AG04449 (cell line): ENCODE measurements at regions not wholly inside any gene's neighbourhood (a gene's known extent, or its start where the extent isn't known, plus 50 kb on each side); places are given as distances from the start of the nearest gene placed in this dataset.

Experiments
- CTCF ChIA-PET: fragments of 350-600 bp; formaldehyde crosslinking; extraction: SDS; loops from one replicate; lab custom pipeline; 2021; ENCODE audit warnings: antibody characterized with exemption; lab: Yijun Ruan, JAX
- POLR2A ChIA-PET: fragments of 400-600, 350-600 bp; formaldehyde crosslinking; extraction: SDS; loops from one replicate; lab custom pipeline; 2020; ENCODE audit warnings: antibody characterized with exemption, inconsistent platforms; lab: Yijun Ruan, JAX
- DNase-seq: peaks from one replicate; pipeline ENCODE4 v3.0.0-alpha.2; 2010; ENCODE audit warnings: low read depth, low spot score
- H3K4me3 ChIP-seq: 2 replicates; pipeline ENCODE4 v1.5.1; 2011; ENCODE audit warnings: low read depth, mild to moderate bottlenecking, control low read depth, low read length
- TF ChIP-seq, protein P1 (sequence below): IDR thresholded peaks from one replicate; pipeline ENCODE4 v1.5.1; 2011; ENCODE audit warnings: mild to moderate bottlenecking, moderate library complexity, low read length, control low read depth, inconsistent platforms; ENCODE audit not compliant: insufficient read depth; ENCODE audit errors: missing control alignments

DNA sequence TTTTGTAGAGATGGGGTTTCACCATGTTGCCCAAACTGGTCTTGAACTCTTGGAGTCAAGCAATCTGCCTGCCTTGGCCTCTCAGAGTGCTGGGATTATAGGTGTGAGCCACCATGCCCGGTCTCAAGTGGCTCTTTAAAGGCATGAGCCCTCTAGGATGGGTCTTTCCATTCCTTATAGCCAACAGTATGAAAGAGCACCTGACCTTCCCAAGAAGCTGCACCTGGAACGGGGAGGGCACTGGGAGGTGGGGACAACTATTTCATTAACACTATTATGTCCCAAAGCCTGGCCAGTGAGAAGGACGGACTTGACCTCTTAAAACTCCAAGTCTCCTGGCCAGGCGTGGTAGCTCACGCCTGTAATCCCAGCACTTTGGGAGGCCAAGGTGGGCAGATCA, 149.7 kb downstream of the ZFP36L2 start:
- ChIA-PET POLR2A (interaction anchor here (1.1 to 1.7 kb wide), 2 partner anchors 10 to 35 kb away, joined by 5 to 7 read pairs; no protein-coding TSS in a partner anchor), CTCF (interaction anchor here (1.1 to 1.6 kb wide), 7 partner anchors 16 to 248 kb away, joined by 3 to 5 read pairs (median 3); partner anchors contain the start of gene ZFP36L2)
- H3K4me3 ChIP-seq = no peak overlapping the region
- TF ChIP-seq, protein P1, sequence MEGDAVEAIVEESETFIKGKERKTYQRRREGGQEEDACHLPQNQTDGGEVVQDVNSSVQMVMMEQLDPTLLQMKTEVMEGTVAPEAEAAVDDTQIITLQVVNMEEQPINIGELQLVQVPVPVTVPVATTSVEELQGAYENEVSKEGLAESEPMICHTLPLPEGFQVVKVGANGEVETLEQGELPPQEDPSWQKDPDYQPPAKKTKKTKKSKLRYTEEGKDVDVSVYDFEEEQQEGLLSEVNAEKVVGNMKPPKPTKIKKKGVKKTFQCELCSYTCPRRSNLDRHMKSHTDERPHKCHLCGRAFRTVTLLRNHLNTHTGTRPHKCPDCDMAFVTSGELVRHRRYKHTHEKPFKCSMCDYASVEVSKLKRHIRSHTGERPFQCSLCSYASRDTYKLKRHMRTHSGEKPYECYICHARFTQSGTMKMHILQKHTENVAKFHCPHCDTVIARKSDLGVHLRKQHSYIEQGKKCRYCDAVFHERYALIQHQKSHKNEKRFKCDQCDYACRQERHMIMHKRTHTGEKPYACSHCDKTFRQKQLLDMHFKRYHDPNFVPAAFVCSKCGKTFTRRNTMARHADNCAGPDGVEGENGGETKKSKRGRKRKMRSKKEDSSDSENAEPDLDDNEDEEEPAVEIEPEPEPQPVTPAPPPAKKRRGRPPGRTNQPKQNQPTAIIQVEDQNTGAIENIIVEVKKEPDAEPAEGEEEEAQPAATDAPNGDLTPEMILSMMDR = no peak
- DNase-seq = no peak

DNA sequence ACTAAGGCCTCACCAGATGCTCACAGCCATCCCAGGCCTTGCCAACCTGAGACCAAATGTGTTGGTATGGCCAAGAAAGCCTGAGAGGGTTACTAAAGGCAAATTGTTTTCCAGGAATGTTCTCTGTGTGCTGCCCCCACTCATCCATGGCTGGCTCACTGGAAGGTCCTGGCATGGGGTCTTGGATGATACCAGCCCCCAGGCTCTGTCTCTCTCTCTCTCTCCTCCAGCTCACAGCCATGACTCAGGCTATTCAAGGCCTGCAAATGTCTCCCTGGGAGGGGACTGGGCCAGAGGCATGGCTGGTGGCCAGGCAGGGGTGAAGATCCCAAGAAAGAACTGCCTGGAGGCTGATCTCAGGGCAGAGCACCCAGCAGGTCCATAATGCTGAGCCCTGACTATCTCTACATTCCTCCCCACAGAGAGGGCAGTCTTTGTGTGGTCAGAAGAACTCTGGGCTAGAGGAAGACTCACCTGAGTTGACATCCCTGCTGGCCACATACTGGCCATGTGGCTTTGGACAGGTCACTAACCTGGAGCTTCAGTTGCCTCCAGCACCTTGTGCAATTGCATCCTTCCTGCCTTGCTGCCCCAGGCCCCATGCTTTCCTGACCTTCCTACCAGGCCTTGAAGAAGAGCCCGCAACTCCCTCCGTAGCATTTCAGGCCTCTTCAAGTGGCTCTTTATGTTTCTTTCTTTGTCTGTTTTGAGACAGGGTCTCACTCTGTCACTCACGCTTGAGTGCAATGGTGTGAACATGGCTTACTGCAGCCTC, 150.4 kb downstream of the ZFP36L2 start:
- TF ChIP-seq, protein P1 = no peak
- H3K4me3 ChIP-seq = no peak overlapping the region
- DNase-seq = no peak
- ChIA-PET POLR2A (interaction anchor here (1.0 to 1.7 kb wide), 2 partner anchors 34 to 145 kb away, joined by 3 to 7 read pairs; no protein-coding TSS in a partner anchor), CTCF (interaction anchor here (0.7 to 1.6 kb wide), 3 partner anchors 51 to 101 kb away, joined by 3 to 4 read pairs (median 3); no protein-coding TSS in a partner anchor)

DNA sequence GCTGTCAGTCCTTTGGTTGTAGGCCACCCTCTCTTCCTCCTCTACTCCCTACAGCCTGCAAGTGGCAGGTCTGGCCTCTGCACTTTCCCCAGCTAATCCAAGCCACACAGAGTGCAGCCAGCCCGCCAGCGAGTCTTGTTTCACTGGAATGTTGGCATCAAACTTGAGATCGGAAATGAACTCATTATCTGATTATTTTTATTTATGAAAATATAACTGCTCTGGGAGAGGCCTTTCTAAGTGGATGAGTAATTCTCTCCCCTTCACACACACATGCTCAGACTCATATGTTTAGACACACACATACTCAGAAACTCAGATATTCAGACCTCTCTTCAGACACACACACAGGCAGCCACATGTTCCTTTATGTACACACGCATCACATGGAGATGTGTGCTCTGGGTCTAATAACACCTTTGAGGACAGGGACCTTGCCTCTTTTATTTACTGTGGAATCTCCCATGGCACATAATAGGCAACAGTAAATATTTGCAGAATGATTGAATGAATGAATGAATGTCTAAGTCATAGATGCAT, 151.3 kb downstream of the ZFP36L2 start:
- DNase-seq = peak; percentile 94
- CTCF ChIA-PET = interaction anchor here (1.2 to 1.6 kb wide), 2 partner anchors 12 to 154 kb away, joined by 3 to 4 read pairs; no protein-coding TSS in a partner anchor
- POLR2A ChIA-PET = interaction anchor here (1.0 to 2.1 kb wide), 6 partner anchors 8 to 146 kb away, joined by 3 to 7 read pairs (median 3); no protein-coding TSS in a partner anchor
- TF ChIP-seq, protein P1 = peak; percentile 11
- no peak overlapping the region for H3K4me3 ChIP-seq

DNA sequence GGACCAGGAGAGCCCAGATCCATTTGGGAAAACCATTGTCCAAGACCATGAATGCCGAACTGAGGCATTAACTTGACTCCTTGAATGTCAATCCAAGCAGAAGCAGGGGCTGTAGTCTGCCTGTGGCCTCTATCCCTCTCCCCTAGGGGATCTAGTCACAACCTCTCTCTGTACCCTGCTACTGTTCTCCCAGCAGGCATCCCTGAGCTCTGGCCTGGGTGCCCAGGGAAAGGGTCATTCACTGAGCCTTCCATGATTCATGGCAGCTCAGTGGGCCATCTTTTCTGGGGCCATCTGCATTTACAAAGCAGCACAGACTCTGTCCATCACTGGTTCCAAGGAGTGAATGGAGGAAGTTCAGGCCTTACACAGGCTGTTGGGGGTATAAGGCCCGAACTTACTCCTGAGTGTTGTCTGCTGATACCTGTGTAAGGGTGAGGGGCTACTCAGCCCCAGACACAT, 151.8 kb downstream of the ZFP36L2 start:
- ChIA-PET POLR2A (interaction anchor here (1.0 to 2.1 kb wide), 4 partner anchors 8 to 143 kb away, joined by 3 to 6 read pairs (median 3); no protein-coding TSS in a partner anchor), CTCF (interaction anchor here (1.2 to 1.6 kb wide), 3 partner anchors 12 to 155 kb away, joined by 3 to 5 read pairs (median 4); no protein-coding TSS in a partner anchor)
- no peak overlapping the region for H3K4me3 ChIP-seq
- TF ChIP-seq, protein P1 = no peak
- no peak for DNase-seq

DNA sequence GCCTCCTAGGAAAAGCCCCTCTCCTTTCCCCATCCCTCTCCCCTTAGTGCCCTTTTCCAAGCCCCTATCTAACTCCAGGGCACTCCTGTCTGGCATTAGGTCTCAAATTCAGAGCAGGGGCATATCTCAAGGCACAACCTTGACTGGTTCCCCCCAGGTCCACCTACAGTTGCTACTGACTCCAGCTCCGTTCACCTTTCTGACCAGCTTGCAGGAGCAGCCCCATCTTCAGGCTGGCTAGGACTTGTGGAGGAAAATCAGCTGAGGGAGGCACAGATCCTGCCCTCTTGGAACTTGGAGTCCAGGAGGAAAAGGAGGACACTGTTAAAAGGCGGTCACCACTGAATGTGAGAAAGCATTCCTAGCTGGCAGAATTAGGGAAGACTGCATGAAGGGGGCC, 152.4 kb downstream of the ZFP36L2 start:
- POLR2A ChIA-PET = interaction anchor here (1.7 to 2.1 kb wide), 2 partner anchors 9 to 144 kb away, joined by 3 to 6 read pairs; no protein-coding TSS in a partner anchor

More for the DNA sequence above, 152.4 kb downstream of the ZFP36L2 start:
- H3K4me3 ChIP-seq = no peak overlapping the region
- no peak for DNase-seq
- CTCF ChIA-PET = interaction anchor here (1.2 to 1.6 kb wide), 4 partner anchors 13 to 155 kb away, joined by 3 to 5 read pairs (median 4); no protein-coding TSS in a partner anchor
- TF ChIP-seq, protein P1 = no peak
